CMK (cell line): ENCODE measurements at regions not wholly inside any gene's neighbourhood (a gene's known extent, or its start where the extent isn't known, plus 50 kb on each side); places are given as distances from the start of the nearest gene placed in this dataset.

Experiments
- DNase-seq: peaks from one replicate; pipeline ENCODE4 v3.0.0-alpha.2; 2010; ENCODE audit warnings: low read depth

DNA sequence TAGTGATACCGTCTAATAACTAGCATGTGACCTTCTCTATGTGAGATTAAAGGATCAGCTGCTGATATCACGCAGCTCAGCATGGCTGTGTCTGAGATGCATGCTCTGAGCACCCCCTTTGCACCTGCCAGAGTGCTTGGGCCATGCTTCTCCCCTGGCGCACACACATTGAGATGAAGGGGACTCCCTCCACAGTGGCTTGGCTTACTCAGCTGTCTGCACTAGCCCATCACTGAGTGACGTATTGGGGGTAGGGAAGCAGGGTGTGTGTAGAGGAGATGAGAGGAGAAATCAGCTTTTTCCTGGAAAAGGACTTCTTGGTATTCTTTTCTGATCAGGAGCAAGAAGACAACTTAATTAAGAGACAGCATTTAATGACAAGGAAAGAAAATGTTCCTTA is 216.5 kb downstream of the BLID start:
- no peak for DNase-seq

DNA sequence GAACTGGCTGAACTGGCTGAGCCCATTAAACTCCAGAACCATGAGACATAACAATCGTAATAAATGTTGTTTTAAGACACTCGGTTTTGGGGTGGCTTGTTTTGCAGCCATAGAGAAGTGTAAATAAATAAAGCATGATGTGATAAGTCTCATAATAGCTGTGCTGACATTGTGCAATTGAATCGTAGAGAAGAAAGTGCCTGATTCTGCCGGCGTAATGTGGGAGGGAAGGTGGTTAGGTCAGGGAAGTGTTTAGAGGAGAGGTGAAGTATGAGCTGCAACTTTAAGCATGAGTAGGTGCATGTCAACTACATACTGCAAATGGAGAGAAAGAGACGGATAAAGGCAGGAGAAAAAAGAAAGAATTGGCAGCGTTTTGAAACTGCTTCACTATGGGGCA is 217.1 kb downstream of the BLID start:
- DNase-seq: no peak

DNA sequence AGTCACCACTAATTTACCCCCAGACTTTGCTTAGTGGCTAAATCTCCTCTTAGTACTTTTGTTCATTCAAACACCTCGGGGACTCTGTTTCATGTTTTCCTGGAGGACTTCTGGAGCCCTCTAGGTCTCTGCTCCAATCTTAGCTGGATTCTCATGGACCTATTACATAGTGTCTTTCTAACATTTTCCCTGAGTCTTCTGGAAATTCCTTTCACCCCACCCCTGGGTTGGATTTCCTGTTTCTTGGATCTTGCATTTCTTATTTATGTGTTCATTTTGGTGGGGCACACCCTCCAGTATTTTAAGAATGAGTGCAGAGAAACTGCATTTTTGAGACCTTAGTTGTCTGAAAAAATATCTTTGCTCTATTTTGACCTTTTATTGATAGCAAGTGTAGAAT is 220.1 kb downstream of the BLID start:
- DNase-seq: no peak

DNA sequence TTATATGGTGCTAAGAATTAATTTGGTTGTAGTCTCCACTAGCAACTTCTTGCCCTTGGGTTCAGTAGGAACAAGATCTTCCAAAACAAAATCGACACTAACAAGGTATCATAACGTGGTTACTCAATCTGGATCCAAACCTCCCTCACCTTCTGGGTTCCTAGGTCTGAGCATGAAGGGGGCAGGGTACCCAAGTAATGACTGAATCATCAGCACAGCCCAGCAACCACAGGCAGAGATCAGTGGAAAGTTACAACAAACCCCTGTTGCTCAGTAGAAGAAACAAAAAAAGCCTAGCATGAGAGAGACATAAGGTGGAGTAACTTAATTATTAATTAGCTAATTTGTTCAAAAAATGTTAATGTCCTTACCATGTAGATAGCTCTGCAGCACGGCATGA is 221.4 kb downstream of the BLID start:
- no peak for DNase-seq

DNA sequence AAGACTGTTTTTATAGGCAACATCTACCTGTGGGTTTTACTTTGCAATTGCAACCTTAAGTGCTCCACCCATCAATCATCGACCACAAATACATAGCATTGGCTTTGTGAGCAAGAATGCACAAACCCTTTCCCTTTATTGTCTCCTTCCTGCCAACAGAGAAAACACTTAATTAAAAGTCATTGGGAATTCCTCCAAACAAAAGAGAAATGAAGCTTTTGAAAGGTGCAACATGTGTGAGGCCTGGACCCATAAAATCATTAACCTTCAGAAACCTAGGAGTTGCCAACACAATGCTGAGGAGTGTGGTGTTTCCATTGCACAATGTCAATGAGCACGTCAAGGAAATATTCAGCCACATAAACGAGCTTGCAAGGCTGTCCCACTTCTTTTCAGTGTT is 223.2 kb downstream of the BLID start:
- DNase-seq: no peak

DNA sequence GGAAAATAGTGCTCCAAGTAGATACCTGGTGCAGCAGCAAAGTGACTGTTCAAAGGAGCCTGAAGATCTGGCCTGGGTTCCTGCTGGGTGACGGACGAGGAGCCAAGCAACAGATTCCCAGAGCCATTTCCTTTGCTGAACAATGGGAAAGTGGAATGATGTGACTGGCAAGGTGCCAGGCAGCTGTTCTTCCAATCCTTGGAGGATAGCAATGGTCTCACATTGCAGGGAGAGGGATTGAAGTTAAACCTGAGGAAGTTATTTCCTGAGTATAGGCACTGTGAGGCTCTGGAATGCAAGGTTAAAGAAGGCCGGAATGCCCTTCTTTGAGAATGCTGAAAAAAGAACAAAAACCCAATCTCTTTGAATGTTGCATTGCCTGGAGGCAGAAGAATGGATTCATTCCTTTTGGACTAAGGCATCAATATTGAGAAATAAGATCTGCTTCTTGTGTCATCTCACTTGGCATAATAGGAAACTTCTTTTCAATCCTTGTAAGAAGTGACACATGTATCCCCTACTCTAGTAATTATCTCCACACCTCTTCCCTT is 223.8 kb downstream of the BLID start:
- no peak for DNase-seq

DNA sequence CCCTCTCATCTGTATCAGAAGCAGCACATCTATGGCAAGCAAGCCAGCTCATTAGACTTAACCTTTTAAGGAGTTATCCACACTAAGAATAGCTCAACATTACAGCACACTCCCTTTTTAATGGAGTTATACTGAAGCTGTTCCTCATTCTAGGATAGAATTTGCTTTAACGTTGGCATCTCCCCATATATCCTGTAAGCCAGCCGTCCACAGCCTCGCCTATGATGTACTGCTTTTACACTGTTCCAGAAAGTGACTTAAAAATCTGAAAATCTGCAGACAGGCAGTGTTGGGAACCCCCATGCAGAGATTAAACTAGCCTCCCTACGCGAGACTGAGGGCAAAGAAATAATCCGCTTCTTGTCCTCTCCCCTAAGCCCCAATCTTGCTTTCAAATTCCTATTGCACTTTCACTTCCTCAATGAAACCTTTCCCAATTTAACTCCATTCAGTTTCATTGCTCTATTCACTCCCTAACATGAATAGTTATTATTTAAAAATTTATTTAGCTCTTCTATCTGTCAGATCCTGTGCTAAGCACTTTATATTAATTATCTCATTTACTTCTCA is 225.0 kb downstream of the BLID start:
- DNase-seq: no peak

DNA sequence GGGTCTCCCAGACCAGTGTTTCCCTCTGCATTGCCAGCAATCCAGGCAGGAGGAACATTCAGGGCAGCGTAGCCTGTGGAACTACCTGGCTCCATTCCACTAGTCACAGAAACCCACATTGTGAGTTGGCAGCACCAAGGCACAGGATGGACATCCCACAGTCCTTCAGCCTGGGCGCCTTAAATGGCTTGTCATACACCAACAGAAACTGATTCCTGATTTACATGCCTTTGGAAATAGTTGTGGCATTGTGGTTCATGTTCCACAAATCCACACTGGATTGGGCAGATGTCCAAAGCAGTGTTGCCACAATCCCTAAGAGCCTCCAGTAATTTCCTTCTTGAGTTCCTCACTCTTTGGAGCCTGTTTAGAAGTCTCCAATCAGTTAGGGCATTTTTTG is 225.6 kb downstream of the BLID start:
- no peak for DNase-seq

DNA sequence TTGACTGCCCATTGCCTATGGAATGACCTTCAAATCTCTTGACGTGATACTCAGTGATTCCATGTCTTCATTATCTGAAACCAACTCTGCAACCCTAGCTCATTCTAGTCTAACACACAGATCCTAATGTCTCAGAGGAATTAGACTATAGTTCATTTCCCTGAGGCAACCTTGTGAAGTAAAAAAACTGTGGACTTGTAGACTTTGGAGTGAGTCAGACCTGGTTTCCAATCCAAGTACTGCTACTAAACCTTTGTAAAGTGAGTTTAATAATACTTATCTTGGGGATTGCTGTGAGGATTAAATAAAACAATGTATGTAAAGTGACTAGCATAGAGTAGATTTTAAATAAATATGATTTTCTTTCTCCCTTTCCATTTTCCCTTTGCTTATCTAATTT is 226.1 kb downstream of the BLID start:
- DNase-seq: no peak

DNA sequence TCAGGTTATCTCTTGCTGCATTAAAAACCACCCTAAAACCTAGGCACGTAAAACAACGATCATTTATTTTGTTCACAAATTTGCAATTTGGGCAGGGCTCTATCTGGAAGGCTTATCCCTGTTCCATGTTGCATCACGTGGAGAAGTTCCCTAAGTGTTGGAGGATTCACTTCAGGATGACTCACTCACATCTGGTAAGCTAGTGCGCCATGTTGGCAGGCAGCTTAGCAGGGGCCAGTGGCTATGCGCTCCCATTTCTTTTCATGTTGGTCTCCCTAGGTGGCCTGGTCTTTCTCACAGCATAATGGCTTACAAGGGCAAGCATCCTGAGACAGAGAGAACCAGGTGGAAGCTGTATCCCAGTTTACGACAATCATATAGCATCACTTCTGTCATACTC is 226.8 kb downstream of the BLID start:
- DNase-seq: no peak

DNA sequence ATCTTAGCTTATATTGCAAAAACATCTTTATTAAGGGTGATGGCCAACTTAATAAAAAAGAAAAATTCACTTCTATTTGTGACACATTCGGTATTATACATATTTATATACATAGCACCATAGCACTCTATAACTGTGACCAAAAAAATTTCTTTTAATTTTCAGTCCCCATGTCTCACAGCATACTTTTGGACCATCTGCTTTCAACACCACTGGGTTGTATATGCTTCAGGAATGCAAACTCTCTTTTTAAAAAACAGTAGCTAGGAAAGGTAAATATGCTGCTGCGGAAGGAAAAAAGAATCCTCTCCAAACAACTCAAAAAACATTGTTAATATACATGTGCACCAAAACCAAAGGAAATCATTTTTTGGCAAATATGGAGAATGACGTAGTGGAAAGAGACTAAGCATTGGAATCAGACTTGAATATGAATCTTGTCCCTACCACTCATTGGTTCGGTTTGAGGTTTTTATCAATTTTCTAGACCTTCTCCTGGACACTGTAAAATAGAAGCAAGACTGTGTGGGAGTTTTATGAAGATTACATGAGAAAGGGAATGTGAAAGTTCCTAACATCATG is 227.9 kb downstream of the BLID start:
- no peak for DNase-seq

DNA sequence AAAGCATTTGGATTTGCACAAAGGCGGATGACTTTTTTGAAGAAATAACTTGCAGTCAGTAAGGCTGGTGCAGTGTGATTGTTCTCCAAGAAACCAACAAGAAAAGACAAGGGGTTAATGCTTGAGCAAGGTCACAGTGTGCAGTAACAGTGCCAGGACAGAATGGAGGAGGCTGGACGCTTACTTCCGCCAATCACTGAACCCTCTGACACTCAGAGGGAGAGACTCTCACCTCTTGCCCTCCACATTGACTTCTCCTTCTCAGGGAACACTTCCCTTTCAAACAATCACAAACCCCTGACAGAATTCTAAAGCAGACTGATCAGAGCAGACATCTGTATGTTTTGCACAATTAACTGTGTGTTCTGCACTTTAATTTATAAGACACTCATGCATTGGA is 228.4 kb downstream of the BLID start:
- no peak for DNase-seq

DNA sequence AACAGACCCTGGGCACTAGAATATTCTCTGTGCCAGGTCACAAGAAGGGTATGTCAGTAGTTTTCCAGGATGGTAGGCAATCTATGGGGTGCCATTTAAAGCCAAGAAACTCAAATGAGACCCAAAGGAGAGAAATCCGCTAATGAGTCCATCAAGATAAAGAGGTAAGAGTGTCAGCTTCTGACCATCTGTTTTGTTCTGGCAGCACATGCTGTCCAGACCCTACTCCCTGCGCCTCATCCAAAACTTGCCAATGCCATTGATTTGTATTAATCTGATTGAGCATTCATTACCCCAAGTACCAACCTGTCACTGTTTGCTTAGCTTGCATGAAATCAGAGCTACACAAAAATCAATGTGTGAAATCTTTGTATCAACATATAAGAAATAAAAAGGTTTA is 229.0 kb downstream of the BLID start:
- DNase-seq: no peak

DNA sequence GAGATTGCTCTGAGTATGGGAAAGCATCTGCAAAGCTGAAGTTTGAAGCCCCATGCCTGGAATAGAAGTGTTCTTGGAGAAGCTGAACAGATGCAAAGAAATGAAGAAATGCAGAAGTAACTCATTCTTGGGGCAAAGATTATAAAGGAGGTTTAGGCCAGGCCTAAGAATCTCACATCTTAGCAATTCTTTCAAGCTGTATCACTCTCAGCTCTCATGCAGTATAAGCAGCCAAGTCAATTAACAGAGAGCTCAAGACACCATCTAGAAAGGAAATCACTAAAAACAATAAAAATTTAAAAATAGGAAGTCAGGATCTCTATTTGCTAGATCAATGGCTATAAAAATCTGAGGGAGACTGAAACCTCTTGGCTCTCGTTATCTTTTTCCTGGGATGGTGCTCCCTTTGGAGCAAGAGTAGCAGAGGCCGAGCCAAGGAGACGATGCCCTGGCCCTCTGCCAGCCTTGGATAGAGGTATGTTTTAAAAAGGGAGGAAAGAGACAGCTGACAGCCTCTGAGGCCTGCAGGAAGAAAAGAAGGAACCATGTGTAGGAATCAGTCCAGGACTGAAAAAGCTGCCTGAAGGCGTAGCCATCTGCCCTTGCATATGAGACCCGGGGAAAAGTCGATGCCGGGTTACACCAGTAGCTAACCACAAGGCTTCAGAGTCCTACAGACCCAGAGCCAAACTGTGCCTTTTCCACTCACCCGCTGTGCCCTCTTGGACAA is 229.8 kb downstream of the BLID start:
- no peak for DNase-seq

DNA sequence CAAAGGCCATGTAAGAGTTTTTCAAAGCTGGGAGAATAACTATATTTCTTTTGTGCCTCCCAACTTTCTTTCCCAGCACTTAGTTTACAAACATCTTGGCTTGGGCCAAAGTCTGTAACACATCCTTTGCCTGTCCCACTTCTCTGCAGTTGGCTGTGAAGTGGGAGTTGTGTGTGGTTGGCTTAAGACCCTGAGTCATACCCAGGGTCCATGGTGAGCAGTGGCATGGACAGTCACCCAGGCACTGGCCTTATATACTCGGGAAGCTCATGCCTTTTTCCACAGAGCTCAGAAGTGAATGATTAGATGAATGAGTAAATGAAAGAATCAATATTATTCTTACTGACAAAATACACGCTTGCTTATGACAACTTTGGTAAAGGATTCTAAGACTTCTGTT is 231.4 kb downstream of the BLID start:
- DNase-seq: no peak

DNA sequence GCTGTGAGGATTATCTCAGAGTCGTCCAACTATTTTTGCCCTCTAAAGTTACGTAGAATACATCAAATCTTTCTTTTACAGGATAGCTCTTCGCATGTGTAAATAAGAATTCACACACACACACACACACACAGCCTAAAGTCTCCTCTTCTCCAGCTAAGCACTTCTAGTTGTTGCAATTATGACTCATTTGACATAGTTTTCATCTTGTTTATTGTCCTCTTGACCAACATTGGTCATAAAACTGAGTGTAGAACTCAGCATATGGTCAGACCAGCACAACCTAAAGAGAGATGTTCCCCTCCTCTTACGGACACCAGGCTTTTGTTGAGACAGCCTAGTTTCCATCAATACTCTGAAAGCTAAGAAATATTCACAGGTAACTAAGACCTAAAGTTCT is 234.2 kb downstream of the BLID start:
- no peak for DNase-seq

DNA sequence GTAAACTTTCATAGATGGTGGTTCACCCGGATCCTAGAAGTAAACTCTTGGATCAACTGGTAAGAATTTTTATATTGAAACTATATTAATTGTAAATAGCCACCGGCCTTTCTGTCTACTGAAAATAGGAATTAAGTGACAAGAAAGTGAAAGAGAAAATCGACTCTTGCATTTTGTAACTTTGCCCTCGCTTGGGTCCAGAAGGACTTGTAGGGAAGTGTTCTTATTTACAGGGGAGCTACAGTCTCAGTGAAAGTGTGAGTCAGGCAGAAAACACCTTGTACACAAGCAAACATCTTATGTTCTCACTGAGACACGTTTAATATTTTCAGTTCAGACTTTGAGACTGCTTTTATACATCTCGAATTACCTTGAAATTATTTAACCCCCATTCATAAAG is 238.9 kb downstream of the BLID start:
- no peak for DNase-seq

DNA sequence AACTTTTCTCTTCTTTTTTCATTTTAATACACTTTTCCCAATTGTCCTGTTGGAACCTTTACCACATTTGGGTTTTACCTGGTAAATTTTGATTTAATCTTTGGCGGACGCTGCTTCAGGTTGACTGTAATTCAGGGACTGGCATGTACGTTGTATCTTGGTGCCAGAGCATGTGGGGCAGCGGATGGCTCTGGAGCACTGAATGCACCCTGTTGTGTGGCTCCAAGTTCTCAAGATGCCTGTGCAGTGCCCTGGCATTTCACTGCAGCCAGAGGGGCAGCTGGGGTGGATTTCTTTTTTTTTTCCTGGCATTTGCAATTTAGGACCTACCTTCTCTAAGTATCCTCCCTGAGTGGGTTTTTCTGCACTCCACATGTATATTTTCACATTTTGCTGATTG is 242.2 kb downstream of the BLID start:
- no peak for DNase-seq

DNA sequence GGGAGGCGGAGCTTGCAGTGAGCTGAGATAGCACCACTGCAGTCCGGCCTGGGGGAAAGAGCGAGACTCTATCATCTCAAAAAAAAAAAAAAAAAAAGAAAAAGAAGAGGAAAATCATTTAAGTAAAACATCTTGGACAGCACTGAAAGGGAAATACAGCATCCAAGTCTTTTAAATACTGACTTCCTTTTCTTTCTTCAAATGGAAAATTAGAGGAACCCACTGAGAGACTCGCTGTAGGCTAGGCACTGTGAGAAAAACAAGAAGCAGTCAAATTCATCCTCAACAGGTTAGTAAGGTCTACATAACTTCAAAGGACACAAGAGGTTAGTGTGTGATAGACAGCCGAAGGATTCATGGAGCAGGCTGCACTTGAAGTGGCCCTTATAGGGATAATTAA is 243.7 kb downstream of the BLID start:
- no peak for DNase-seq

DNA sequence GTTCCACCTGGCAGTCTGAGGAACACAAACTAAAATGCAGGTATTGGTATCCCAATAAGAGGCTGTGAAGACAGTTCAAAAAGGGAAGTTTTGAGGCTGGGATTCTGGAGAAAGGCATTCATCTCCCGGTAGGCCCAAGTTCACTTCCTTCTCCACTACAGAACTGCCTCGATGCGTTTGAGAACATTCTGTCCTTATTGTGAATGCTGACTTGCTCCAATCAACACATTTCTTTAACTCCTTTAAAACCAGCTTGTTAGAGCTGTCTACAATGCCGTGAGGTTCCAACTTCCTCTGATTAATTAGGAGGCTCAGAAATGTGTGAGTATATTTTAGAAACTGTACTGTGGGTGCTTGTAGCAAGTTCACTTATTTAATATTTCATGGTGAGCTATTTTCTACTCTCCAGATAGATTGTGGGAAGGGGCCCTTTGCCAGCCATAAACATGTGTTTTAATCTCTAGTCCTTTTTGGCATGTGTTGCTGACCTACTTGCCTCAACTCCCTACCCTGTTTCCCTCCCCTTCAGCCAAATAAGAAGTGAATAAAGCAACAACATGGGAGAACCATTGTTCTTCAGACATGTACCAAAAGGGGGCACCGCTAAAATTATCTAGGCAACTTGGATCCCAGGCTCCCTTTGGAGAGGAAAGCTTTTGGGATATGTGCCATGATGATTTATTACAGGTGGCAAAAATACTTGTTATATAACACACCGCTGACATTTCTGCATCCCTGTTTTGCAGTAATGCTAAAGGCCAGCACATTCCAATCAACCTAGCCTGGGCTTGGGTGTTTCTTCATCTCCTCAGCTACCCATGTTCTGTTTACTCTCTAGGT is 245.6 kb downstream of the BLID start:
- DNase-seq: no peak

DNA sequence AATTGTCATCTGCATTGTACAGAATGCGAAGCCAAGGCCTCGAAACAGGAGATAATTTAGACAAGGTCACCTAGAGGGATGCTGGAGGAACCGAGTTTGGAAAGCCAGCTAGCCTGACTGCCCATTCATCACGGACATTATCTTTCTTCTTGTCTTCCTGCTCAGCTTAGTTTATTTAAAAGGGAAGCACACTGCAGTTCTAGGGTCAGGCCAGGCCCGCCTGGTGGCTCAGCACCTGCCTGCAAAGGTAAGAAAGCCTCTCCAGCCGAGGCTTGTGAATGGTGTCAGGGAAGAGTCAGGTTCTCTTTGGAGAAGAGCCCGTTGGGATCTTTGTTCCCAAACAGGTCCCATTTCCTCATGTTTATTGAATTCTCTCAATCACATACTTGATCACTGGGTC is 246.5 kb downstream of the BLID start:
- DNase-seq: no peak

DNA sequence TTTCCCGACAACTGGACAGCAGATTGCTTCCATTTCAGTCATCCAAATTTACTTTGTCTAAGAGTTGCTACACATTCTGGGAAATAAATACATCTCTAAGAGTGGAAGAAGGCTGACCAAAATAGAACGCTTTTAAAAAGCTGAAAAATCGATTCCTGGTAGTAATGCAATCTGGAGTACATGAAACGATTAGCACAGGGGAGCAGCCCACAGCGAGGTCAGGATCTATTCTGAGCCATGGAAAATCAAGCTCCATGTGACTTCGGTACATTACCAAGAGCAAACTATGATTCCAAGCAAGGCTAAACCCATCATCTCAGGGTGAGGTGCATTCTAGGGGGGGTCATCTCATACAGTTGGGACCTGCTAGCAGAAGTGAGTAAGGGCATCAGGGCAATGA is 249.3 kb downstream of the BLID start:
- no peak for DNase-seq

DNA sequence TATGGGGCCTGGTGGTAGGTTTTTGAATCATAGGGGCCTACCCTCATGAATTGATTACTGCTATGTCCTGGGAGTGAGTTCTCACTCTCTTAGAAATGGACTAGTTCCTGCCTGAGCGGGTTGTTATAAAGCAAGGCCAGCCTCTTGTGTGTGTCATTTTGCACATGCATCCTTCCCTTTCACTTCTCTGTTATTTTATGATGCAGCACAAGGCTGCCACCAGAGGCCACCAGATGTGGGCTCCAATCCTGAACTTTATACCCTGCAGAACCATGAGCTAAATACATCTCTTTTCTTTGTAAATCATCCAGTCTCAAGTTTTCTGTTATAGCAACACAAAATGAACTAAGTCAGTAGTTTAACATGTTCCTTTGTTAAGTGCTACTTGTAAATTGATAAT is 251.4 kb downstream of the BLID start:
- DNase-seq: no peak
